ENCODE measurements at regions not wholly inside any gene's neighbourhood (a gene's known extent, or its start where the extent isn't known, plus 50 kb on each side); places are given as distances from the start of the nearest gene placed in this dataset.
A peak's percentile ranks its signal among the peaks of the same experiment; 100 is the strongest.
"Not testable (repeated sequence)": the region's sequence is repeated elsewhere in the genome, so short reads cannot be mapped to it uniquely, and the experiment has no call there.

- H3K4me1 Mint-ChIP-seq; H3K27ac Mint-ChIP-seq; ATAC-seq; CTCF ChIA-PET; H3K9me3 Mint-ChIP-seq; POLR2A ChIA-PET; DNase-seq (ENCODE audit: low spot score); H3K4me3 Mint-ChIP-seq; H3K27me3 Mint-ChIP-seq (ENCODE audit: low read depth); H3K36me3 Mint-ChIP-seq: not testable (repeated sequence)
- peak; percentile 99 for TF ChIP-seq HMGA2 (CRISPR knock-in tag; IDR thresholded peaks at IDR 0.05)
Measured at GRCh38 chr5:100013305-100013704, 521.9 kb upstream of the FAM174A start.

- ATAC-seq; H3K9me3 Mint-ChIP-seq; H3K27me3 Mint-ChIP-seq (ENCODE audit: low read depth); H3K4me3 Mint-ChIP-seq; POLR2A ChIA-PET; DNase-seq (ENCODE audit: low spot score); H3K27ac Mint-ChIP-seq; H3K4me1 Mint-ChIP-seq; CTCF ChIA-PET; H3K36me3 Mint-ChIP-seq: not testable (repeated sequence)
Measured at GRCh38 chr5:100011160-100011559, 524.0 kb upstream of the FAM174A start.

- Mint-ChIP-seq H3K9me3 (peaks cover 5% of the 10 kb centered on the region), H3K4me1 (no peaks in the 10 kb centered on the region), H3K27me3 (ENCODE audit: low read depth) (no peaks in the 10 kb centered on the region), H3K27ac (no peak overlapping the region), H3K36me3 (no peaks in the 10 kb centered on the region), H3K4me3 (no peak overlapping the region)
- ATAC-seq (no peak), DNase-seq (ENCODE audit: low spot score) (no peak)
- POLR2A ChIA-PET = no interaction called here
- CTCF ChIA-PET = no interaction called here
- TF ChIP-seq ARID4B (CRISPR knock-in tag; IDR thresholded peaks at IDR 0.05; ENCODE audit: borderline replicate concordance) = no peak
- TF ChIP-seq ZNF512 (CRISPR knock-in tag; IDR thresholded peaks at IDR 0.05; ENCODE audit: borderline replicate concordance) = no peak
- no peak for TF ChIP-seq ATF6 (CRISPR knock-in tag; IDR thresholded peaks at IDR 0.05)
- TF ChIP-seq ZNF281 (CRISPR knock-in tag; IDR thresholded peaks at IDR 0.05) = no peak
- no peak for TF ChIP-seq ZNF671 (CRISPR knock-in tag; IDR thresholded peaks at IDR 0.05)
- no peak for TF ChIP-seq ERG (CRISPR knock-in tag; IDR thresholded peaks at IDR 0.05)
- TF ChIP-seq ETV6 (CRISPR knock-in tag; IDR thresholded peaks at IDR 0.05) = no peak
- no peak for TF ChIP-seq SP1 (CRISPR knock-in tag; conservative IDR thresholded peaks at IDR 0.05)
- no peak for TF ChIP-seq PREB (CRISPR knock-in tag; IDR thresholded peaks at IDR 0.05; ENCODE audit: borderline replicate concordance)
- TF ChIP-seq NR2C2 (CRISPR knock-in tag; IDR thresholded peaks at IDR 0.05) = no peak
- no peak for TF ChIP-seq ZNF425 (CRISPR knock-in tag; conservative IDR thresholded peaks at IDR 0.05)
Measured at GRCh38 chr5:100004969-100005368, 530.2 kb upstream of the FAM174A start.

Data from WTC11 (cell line).